Glutamatergic neuron (in vitro differentiated cells): ENCODE measurements at regions not wholly inside any gene's neighbourhood (a gene's known extent, or its start where the extent isn't known, plus 50 kb on each side); places are given as distances from the start of the nearest gene placed in this dataset.

Experiments used
- DNase-seq: peaks from one replicate; pipeline ENCODE4 v3.0.0; 2022
- H3K27ac Mint-ChIP-seq: one replicate; pipeline ENCODE4 v1.8.0; 2020; ENCODE audit warnings: mild to moderate bottlenecking, mixed read lengths, inconsistent platforms; ENCODE audit not compliant: unreplicated experiment
- H3K27me3 Mint-ChIP-seq: one replicate; pipeline ENCODE4 v1.8.0; 2020; ENCODE audit warnings: mild to moderate bottlenecking, moderate library complexity, mixed read lengths, inconsistent platforms; ENCODE audit not compliant: unreplicated experiment
- H3K36me3 Mint-ChIP-seq: one replicate; pipeline ENCODE4 v1.8.0; 2020; ENCODE audit warnings: mild to moderate bottlenecking, mixed read lengths, inconsistent platforms; ENCODE audit not compliant: unreplicated experiment
- H3K4me1 Mint-ChIP-seq: one replicate; pipeline ENCODE4 v1.8.0; 2020; ENCODE audit warnings: mild to moderate bottlenecking, low read depth, mixed read lengths, inconsistent platforms; ENCODE audit not compliant: unreplicated experiment
- H3K4me3 Mint-ChIP-seq: one replicate; pipeline ENCODE4 v1.8.0; 2020; ENCODE audit warnings: mild to moderate bottlenecking, mixed read lengths, inconsistent platforms; ENCODE audit not compliant: unreplicated experiment
- H3K9me3 Mint-ChIP-seq: one replicate; pipeline ENCODE4 v1.8.0; 2020; ENCODE audit warnings: mild to moderate bottlenecking, moderate library complexity, mixed read lengths, inconsistent platforms; ENCODE audit not compliant: unreplicated experiment
- CTCF ChIP-seq: fragments of 200-600 bp; sonication (generic); IDR thresholded peaks from one replicate; pipeline ENCODE4 v1.5.0; 2021; ENCODE audit not compliant: partially characterized antibody, unreplicated experiment

- TF ChIP-seq CTCF: no peak
- Mint-ChIP-seq H3K36me3 (no peaks in the 10 kb centered on the region), H3K4me1 (no peaks in the 10 kb centered on the region), H3K27me3 (no peaks in the 10 kb centered on the region), H3K27ac (no peak overlapping the region), H3K4me3 (no peak overlapping the region), H3K9me3 (no peaks in the 10 kb centered on the region)
- no peak for DNase-seq
Observed at GRCh38 chr5:130995254-130995515, 169.9 kb downstream of the HINT1 start.

DNA sequence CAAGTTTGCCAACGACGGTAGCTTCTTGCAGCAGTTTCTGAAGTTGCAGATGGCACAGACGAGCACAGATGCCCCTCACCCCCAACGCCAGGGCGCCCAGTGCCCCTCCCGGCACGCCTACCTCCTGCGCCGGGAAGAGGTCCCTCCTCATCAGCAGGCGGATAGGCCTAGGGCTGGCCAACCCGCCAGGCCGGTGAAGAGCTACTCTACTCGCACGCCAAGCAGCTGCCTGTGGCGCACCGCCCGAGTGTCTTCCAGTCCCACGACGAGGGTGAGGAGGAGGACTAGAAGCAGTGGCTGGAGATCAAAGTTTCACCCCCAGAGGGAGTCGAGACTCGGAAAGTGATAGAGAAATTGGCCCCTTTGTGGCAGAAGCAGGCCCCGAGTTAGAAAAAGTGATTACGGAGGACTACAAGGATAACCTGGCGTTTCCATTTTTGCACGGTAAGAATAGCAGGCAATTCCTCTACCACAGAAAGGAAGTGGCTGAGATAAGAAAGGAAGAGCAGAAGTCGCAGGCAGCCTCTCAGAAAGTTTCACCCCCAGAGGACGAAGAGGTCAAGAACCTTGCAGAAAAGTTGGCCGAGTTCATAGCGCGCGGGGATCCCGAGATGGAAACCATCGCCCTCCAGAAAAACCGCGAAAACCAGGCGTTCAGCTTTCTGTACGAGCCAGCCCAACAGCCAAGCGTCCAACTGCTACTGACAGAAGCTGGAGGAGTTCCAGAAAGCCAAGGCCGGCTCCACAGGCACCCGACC, 170.4 kb downstream of the HINT1 start:
- no peaks in the 10 kb centered on the region for H3K9me3 Mint-ChIP-seq
- no peak overlapping the region for H3K27ac Mint-ChIP-seq
- H3K4me1 Mint-ChIP-seq: no peaks in the 10 kb centered on the region
- no peaks in the 10 kb centered on the region for H3K27me3 Mint-ChIP-seq
- H3K4me3 Mint-ChIP-seq: no peak overlapping the region
- H3K36me3 Mint-ChIP-seq: no peaks in the 10 kb centered on the region
- no peak for DNase-seq
- no peak for TF ChIP-seq CTCF

GRCh38 chr5:130992621-130993020, 172.4 kb downstream of the HINT1 start:
- no peaks in the 10 kb centered on the region for H3K4me1 Mint-ChIP-seq
- H3K27me3 Mint-ChIP-seq: no peaks in the 10 kb centered on the region
- no peak for TF ChIP-seq CTCF
- H3K27ac Mint-ChIP-seq: no peak overlapping the region
- H3K4me3 Mint-ChIP-seq: no peak overlapping the region
- DNase-seq: no peak
- no peaks in the 10 kb centered on the region for H3K36me3 Mint-ChIP-seq
- H3K9me3 Mint-ChIP-seq: no peaks in the 10 kb centered on the region

- no peak for DNase-seq
- H3K4me1 Mint-ChIP-seq: no peaks in the 10 kb centered on the region
- H3K36me3 Mint-ChIP-seq: no peaks in the 10 kb centered on the region
- H3K4me3 Mint-ChIP-seq: no peak overlapping the region
- no peaks in the 10 kb centered on the region for H3K27me3 Mint-ChIP-seq
- no peaks in the 10 kb centered on the region for H3K9me3 Mint-ChIP-seq
- no peak overlapping the region for H3K27ac Mint-ChIP-seq
- no peak for TF ChIP-seq CTCF
Observed at GRCh38 chr5:130992095-130992494, 173.0 kb downstream of the HINT1 start.

DNA sequence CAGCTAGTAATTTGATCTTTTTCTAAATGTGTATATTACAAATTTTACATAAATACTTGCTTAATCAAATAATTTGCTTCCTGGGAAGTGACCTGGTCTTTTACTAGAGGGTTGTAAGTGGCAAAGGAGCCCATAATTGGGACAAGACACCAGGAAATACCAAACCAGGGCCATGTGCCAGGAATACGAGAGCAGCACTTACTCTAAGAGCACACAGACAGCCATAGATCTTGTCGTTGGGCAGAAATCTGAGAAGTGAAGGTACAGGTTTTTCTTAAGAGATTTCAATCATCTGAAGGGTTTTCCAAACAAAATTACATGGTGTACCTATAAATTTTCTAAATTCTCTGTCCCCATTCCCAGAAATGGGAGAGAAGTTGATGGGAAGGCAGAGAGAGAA, 179.3 kb downstream of the HINT1 start:
- Mint-ChIP-seq H3K4me1 (no peaks in the 10 kb centered on the region), H3K27me3 (peaks cover 3% of the 10 kb centered on the region), H3K36me3 (no peaks in the 10 kb centered on the region), H3K4me3 (no peak overlapping the region), H3K27ac (no peak overlapping the region), H3K9me3 (no peaks in the 10 kb centered on the region)
- DNase-seq: no peak
- TF ChIP-seq CTCF: no peak
